ENCODE measurements at regions not wholly inside any gene's neighbourhood (a gene's known extent, or its start where the extent isn't known, plus 50 kb on each side); places are given as distances from the start of the nearest gene placed in this dataset.

DNA sequence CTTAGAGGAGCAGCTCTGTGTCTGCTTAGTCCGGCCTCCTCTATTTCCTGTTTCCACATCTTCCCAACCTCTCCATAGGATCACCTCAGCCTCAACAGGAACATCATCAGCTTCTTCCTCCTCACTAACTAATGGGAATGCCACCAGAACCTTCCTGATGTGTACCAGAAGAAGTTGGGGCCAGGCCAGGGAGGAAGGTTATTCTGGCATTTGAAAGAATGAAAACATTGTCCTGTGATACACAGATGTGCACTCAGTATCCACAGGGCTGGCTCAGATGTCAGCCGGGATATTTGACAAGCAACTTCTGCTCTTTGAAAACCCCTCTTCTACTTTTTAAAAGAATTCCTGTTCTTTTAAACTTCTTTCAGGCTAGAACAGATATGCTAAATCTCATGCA, 63.6 kb downstream of the TMEM30B start:
- TF ChIP-seq POLR2A (IDR thresholded peaks at IDR 0.05): no peak
- TF ChIP-seq, protein P1, sequence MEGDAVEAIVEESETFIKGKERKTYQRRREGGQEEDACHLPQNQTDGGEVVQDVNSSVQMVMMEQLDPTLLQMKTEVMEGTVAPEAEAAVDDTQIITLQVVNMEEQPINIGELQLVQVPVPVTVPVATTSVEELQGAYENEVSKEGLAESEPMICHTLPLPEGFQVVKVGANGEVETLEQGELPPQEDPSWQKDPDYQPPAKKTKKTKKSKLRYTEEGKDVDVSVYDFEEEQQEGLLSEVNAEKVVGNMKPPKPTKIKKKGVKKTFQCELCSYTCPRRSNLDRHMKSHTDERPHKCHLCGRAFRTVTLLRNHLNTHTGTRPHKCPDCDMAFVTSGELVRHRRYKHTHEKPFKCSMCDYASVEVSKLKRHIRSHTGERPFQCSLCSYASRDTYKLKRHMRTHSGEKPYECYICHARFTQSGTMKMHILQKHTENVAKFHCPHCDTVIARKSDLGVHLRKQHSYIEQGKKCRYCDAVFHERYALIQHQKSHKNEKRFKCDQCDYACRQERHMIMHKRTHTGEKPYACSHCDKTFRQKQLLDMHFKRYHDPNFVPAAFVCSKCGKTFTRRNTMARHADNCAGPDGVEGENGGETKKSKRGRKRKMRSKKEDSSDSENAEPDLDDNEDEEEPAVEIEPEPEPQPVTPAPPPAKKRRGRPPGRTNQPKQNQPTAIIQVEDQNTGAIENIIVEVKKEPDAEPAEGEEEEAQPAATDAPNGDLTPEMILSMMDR (IDR thresholded peaks at IDR 0.05): no peak
